Neural cell (in vitro differentiated cells): ENCODE measurements at regions not wholly inside any gene's neighbourhood (a gene's known extent, or its start where the extent isn't known, plus 50 kb on each side); places are given as distances from the start of the nearest gene placed in this dataset.

Experiments
- H2AFZ ChIP-seq: fragments of 200-600, 300-800 bp; sonication (generic), shearing (Covaris generic); 2 replicates; pipeline ENCODE4 v1.6.0; 2014; ENCODE audit warnings: low read depth, mild to moderate bottlenecking, antibody characterized with exemption, low read length, moderate library complexity
- H3F3A ChIP-seq: fragments of 200-600 bp; shearing (Covaris generic); 2 replicates; pipeline ENCODE4 v1.6.1; 2016; ENCODE audit warnings: mild to moderate bottlenecking, moderate library complexity, mixed read lengths, antibody characterized with exemption, low read length; ENCODE audit not compliant: insufficient read depth, poor library complexity, severe bottlenecking
- H3K27ac ChIP-seq: fragments of 200-600, 300-800 bp; sonication (generic), shearing (Covaris generic); 2 replicates; pipeline ENCODE4 v1.5.1; 2014; ENCODE audit warnings: mild to moderate bottlenecking, low read length, moderate library complexity
- H3K27me3 ChIP-seq: fragments of 300-800, 200-600 bp; sonication (generic), shearing (Covaris generic); 2 replicates; pipeline ENCODE4 v1.6.0; 2014; ENCODE audit warnings: mild to moderate bottlenecking, low read depth, low read length, moderate library complexity; ENCODE audit not compliant: insufficient read depth
- H3K36me3 ChIP-seq: fragments of 300-800, 200-600 bp; sonication (generic), shearing (Covaris generic); 2 replicates; pipeline ENCODE4 v1.5.1; 2014; ENCODE audit warnings: mild to moderate bottlenecking, antibody characterized with exemption, low read length, moderate library complexity; ENCODE audit not compliant: insufficient read depth
- H3K4me2 ChIP-seq: fragments of 300-800, 200-600 bp; sonication (generic), shearing (Covaris generic); 2 replicates; pipeline ENCODE4 v1.6.0; 2014; ENCODE audit warnings: mild to moderate bottlenecking, low read length
- H3K4me3 ChIP-seq: fragments of 300-800, 200-600 bp; sonication (generic), shearing (Covaris generic); 2 replicates; pipeline ENCODE4 v1.5.1; 2014; ENCODE audit warnings: mild to moderate bottlenecking, low read length, moderate library complexity
- H3K79me2 ChIP-seq: fragments of 200-600 bp; shearing (Covaris generic); replicated peaks from 2 replicates; pipeline ENCODE4 v1.6.0; 2014; ENCODE audit warnings: mild to moderate bottlenecking, low read length, moderate library complexity; ENCODE audit not compliant: insufficient read depth
- H3K9ac ChIP-seq: fragments of 300-800, 200-600 bp; sonication (generic), shearing (Covaris generic); 2 replicates; pipeline ENCODE4 v1.6.1; 2016; ENCODE audit warnings: mild to moderate bottlenecking, low read length, mixed read lengths
- H3K9me2 ChIP-seq: fragments of 200-600 bp; shearing (Covaris generic); 2 replicates; pipeline ENCODE4 v1.6.1; 2016; ENCODE audit warnings: mild to moderate bottlenecking, low read length, mixed read lengths; ENCODE audit not compliant: insufficient read depth
- H3K9me3 ChIP-seq: fragments of 200-600, 300-800 bp; sonication (generic), shearing (Covaris generic); 2 replicates; pipeline ENCODE4 v1.6.1; 2016; ENCODE audit warnings: mild to moderate bottlenecking, mixed run types, low read length, moderate library complexity, mixed read lengths
- H4K20me1 ChIP-seq: fragments of 200-600 bp; shearing (Covaris generic); 2 replicates; pipeline ENCODE4 v1.6.1; 2016; ENCODE audit warnings: mild to moderate bottlenecking, mixed run types; ENCODE audit not compliant: insufficient read depth
- EP300 ChIP-seq: fragments of 450-650 bp; conservative IDR thresholded peaks from 2 replicates; pipeline ENCODE4 v1.6.1; 2014; ENCODE audit warnings: antibody characterized with exemption, mild to moderate bottlenecking, moderate library complexity; ENCODE audit not compliant: poor library complexity, severe bottlenecking
- EZH2 ChIP-seq: fragments of 200-600, 300-800 bp; shearing (Covaris generic), sonication (generic); IDR thresholded peaks from 2 replicates; pipeline ENCODE4 v1.6.1; 2014; ENCODE audit warnings: antibody characterized with exemption, low read length, borderline replicate concordance, mild to moderate bottlenecking; ENCODE audit not compliant: insufficient read depth, poor library complexity, severe bottlenecking
- MXI1 ChIP-seq: fragments of 450-650 bp; conservative IDR thresholded peaks from 2 replicates; pipeline ENCODE4 v1.6.1; 2014; ENCODE audit warnings: antibody characterized with exemption, mild to moderate bottlenecking; ENCODE audit not compliant: poor library complexity, severe bottlenecking
- POLR2AphosphoS5 ChIP-seq: IDR thresholded peaks from 2 replicates; pipeline ENCODE4 v1.6.1; 2012
- TAF1 ChIP-seq: IDR thresholded peaks from 2 replicates; pipeline ENCODE4 v1.6.1; 2012; ENCODE audit warnings: low read depth
- TF ChIP-seq, protein P1 (sequence below): IDR thresholded peaks from 2 replicates; pipeline ENCODE4 v1.6.1; 2012; ENCODE audit warnings: borderline replicate concordance
- TF ChIP-seq, protein P2 (sequence below): fragments of 450-650 bp; IDR thresholded peaks from 2 replicates; pipeline ENCODE4 v1.5.1; 2014; ENCODE audit warnings: antibody characterized with exemption, mild to moderate bottlenecking, moderate library complexity; ENCODE audit not compliant: poor library complexity, severe bottlenecking

DNA sequence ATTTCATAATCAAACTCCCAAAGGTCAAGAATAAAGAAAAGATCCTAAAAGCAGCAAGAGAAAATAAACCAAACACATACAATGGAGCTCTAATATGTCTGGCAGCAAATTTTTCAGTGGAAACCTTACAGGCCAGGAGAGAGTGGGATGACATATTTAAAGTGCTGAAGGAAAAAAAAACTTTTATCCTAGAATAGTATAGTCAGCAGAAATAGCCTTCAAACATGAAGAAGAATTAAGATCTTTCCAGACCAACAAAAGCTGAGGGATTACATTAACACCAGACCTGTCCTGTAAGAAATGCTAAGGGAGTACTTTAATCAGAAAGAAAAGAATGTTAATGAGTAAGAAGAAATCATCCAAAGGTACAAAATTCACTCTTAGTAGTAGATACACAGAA is 215.7 kb upstream of the IGF1 start:
- Histone ChIP-seq H3K9me3 (no peaks in the 10 kb centered on the region), H4K20me1 (no peaks in the 10 kb centered on the region), H3F3A (no peaks in the 10 kb centered on the region), H3K36me3 (no peaks in the 10 kb centered on the region), H3K4me2 (no peak overlapping the region), H3K9me2 (no peaks in the 10 kb centered on the region), H2AFZ (no peak overlapping the region), H3K79me2 (no peaks in the 10 kb centered on the region), H3K4me3 (no peak overlapping the region), H3K9ac (no peak overlapping the region), H3K27me3 (no peaks in the 10 kb centered on the region), H3K27ac (no peak overlapping the region)
- TF ChIP-seq EP300 (no peak), MXI1 (no peak), POLR2AphosphoS5 (no peak), TAF1 (no peak), EZH2 (no peak)
- TF ChIP-seq, protein P1, sequence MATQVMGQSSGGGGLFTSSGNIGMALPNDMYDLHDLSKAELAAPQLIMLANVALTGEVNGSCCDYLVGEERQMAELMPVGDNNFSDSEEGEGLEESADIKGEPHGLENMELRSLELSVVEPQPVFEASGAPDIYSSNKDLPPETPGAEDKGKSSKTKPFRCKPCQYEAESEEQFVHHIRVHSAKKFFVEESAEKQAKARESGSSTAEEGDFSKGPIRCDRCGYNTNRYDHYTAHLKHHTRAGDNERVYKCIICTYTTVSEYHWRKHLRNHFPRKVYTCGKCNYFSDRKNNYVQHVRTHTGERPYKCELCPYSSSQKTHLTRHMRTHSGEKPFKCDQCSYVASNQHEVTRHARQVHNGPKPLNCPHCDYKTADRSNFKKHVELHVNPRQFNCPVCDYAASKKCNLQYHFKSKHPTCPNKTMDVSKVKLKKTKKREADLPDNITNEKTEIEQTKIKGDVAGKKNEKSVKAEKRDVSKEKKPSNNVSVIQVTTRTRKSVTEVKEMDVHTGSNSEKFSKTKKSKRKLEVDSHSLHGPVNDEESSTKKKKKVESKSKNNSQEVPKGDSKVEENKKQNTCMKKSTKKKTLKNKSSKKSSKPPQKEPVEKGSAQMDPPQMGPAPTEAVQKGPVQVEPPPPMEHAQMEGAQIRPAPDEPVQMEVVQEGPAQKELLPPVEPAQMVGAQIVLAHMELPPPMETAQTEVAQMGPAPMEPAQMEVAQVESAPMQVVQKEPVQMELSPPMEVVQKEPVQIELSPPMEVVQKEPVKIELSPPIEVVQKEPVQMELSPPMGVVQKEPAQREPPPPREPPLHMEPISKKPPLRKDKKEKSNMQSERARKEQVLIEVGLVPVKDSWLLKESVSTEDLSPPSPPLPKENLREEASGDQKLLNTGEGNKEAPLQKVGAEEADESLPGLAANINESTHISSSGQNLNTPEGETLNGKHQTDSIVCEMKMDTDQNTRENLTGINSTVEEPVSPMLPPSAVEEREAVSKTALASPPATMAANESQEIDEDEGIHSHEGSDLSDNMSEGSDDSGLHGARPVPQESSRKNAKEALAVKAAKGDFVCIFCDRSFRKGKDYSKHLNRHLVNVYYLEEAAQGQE = no peak

DNA sequence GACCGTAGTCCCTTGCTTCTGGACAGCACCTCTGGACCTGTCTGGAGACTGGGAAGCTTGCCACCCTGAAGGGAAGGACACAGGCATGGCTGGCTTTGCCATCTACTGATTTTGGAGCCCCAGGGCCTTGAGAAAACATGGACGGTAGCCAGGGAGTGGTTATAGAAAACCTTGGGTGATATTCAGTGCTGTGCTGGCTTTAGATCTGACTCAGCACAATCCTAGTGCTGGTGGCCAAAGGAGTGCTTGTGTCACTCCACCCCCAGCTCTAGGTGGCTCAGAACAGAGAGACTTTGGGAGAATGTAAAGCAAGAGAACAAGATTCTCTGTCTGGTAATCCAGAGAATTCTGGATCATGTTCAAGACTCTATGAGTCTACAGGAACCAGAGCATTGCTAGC is 214.5 kb upstream of the IGF1 start:
- H3K4me3 ChIP-seq = no peak overlapping the region
- no peak overlapping the region for H3K27ac ChIP-seq
- no peaks in the 10 kb centered on the region for H3K27me3 ChIP-seq

DNA sequence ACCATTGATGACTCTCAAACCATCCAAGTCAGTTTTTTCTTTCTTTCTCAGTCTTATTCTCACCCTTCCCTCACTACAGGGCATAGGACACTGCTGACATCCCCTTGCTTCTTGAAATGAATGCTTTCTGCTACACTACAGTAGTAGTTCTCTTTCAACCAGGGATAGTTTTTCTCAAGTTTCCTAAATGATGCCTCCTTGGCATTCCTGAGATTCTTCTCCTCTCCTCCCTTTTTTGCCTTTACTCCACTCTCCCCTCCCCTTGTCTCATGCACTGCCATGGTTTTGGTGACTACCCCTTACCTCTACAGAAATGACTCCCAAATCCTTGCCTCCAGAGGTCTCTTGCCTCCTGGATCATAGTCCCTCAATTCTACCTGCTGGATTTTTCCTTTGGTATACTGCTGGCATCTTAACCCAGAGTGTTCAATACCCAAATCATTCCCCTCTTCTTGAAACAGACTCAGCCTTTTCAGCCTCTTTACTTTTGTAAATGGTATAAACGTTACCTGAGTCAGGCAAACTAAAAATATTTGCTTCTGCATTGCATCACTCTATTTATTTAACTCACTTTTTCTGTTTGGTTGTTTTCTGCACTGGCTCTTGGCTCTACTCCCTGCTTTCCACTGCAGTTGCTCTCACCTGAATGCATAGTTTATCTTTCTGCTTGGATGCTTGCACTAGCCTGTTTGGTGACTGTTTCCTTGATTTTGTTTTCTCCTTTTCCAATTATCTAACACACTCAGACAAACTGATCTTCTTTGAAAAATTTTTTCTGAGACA is 211.6 kb upstream of the IGF1 start:
- Histone ChIP-seq H3K4me2 (no peak overlapping the region), H2AFZ (no peak overlapping the region), H3K9me3 (no peaks in the 10 kb centered on the region), H3F3A (no peaks in the 10 kb centered on the region), H3K9ac (no peak overlapping the region), H3K36me3 (no peaks in the 10 kb centered on the region), H3K9me2 (no peaks in the 10 kb centered on the region), H3K79me2 (no peaks in the 10 kb centered on the region), H4K20me1 (no peaks in the 10 kb centered on the region), H3K27me3 (no peaks in the 10 kb centered on the region), H3K4me3 (no peak overlapping the region), H3K27ac (no peak overlapping the region)
- TF ChIP-seq, protein P1 = no peak
- TF ChIP-seq TAF1 (no peak), MXI1 (no peak)
- TF ChIP-seq, protein P2, sequence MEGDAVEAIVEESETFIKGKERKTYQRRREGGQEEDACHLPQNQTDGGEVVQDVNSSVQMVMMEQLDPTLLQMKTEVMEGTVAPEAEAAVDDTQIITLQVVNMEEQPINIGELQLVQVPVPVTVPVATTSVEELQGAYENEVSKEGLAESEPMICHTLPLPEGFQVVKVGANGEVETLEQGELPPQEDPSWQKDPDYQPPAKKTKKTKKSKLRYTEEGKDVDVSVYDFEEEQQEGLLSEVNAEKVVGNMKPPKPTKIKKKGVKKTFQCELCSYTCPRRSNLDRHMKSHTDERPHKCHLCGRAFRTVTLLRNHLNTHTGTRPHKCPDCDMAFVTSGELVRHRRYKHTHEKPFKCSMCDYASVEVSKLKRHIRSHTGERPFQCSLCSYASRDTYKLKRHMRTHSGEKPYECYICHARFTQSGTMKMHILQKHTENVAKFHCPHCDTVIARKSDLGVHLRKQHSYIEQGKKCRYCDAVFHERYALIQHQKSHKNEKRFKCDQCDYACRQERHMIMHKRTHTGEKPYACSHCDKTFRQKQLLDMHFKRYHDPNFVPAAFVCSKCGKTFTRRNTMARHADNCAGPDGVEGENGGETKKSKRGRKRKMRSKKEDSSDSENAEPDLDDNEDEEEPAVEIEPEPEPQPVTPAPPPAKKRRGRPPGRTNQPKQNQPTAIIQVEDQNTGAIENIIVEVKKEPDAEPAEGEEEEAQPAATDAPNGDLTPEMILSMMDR = no peak

More for the DNA sequence above, 214.5 kb upstream of the IGF1 start:
- no peak overlapping the region for H3K4me2 ChIP-seq
- no peak overlapping the region for H2AFZ ChIP-seq
- H4K20me1 ChIP-seq = no peaks in the 10 kb centered on the region
- no peaks in the 10 kb centered on the region for H3K36me3 ChIP-seq
- no peaks in the 10 kb centered on the region for H3K9me2 ChIP-seq
- H3K79me2 ChIP-seq = no peaks in the 10 kb centered on the region
- no peak overlapping the region for H3K9ac ChIP-seq
- H3K9me3 ChIP-seq = no peaks in the 10 kb centered on the region
- TF ChIP-seq EZH2 = no peak
- H3F3A ChIP-seq = no peaks in the 10 kb centered on the region
